ENCODE measurements at regions not wholly inside any gene's neighbourhood (a gene's known extent, or its start where the extent isn't known, plus 50 kb on each side); places are given as distances from the start of the nearest gene placed in this dataset.

DNA sequence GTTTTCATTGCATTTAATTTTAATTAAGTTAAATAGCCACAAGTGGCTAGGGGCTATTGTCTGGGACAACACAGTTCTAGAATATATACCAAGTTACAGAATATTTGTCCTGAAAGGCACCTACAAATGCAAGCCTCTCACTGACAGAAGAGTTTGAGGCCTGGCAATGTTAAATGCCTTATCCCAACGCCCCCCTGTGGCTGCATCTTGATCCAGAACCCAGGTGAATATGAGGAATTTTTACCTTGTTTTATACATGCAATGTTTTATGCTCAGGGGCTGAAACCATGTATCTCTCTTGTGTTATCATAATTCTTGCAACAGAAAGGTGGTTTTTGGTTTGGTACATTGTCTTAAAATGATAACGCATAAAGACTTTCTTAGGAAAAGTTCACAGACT lies 71.8 kb upstream of the SEC11C start:
- intact Hi-C loops (cut with DNase I; ENCODE audit: low total_unique reads) = no loop called here
- WGBS, 2 donors = 65 to 67% methylated on average over 2 of the region's 2 CpGs
- no peak overlapping the region for H3K4me3 ChIP-seq (ENCODE audit: low read depth, poor library complexity, severe bottlenecking)
- DNase-seq (ENCODE audit: low spot score in 2 of 2) = no peak
- TF ChIP-seq, protein P1, sequence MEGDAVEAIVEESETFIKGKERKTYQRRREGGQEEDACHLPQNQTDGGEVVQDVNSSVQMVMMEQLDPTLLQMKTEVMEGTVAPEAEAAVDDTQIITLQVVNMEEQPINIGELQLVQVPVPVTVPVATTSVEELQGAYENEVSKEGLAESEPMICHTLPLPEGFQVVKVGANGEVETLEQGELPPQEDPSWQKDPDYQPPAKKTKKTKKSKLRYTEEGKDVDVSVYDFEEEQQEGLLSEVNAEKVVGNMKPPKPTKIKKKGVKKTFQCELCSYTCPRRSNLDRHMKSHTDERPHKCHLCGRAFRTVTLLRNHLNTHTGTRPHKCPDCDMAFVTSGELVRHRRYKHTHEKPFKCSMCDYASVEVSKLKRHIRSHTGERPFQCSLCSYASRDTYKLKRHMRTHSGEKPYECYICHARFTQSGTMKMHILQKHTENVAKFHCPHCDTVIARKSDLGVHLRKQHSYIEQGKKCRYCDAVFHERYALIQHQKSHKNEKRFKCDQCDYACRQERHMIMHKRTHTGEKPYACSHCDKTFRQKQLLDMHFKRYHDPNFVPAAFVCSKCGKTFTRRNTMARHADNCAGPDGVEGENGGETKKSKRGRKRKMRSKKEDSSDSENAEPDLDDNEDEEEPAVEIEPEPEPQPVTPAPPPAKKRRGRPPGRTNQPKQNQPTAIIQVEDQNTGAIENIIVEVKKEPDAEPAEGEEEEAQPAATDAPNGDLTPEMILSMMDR (IDR thresholded peaks at IDR 0.05) = no peak
- TF ChIP-seq POLR2A (IDR thresholded peaks at IDR 0.05) = no peak

DNA sequence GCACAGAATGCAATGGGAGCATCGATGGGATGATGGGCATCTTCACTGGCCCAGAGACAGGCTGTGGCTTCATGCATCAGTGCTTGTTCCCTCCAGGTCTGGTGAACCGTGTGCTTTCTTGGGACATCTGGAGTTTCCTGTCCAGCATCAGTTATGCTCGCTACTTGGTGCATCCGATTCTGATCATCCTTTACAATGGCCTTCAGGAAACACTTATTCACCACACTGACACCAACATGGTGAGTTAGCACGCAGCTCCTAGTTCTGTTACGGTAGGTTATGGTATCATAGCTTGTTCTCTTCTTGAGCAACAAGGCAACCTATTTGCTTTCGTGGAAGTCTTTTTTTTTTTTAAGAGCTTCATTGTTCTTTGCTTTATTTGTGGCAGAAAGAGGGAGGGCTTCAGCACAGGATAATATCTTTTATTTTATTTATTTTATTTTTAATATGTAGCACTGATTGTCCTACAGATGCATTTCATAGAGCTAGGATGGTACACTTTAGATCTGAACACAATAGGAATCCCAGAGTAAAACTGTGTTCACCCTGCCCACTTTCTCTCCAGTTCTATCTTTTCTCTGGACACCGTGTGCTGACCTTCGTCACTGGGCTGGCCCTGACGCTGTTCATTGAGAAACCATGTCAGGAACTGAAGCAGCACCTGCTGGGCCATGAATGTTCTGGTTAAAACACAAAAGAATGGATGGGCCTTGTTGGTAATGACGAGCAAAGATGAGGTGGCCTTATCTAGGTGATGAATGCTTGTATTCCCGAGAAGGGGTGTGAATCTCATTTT lies 71.2 kb upstream of the SEC11C start:
- DNase-seq (ENCODE audit: low spot score in 2 of 2) = no peak
- intact Hi-C loops (cut with DNase I; ENCODE audit: low total_unique reads) = no loop called here
- WGBS, 2 donors = 86 to 91% methylated on average over 12 of the region's 12 CpGs
- no peak overlapping the region for H3K4me3 ChIP-seq (ENCODE audit: low read depth, poor library complexity, severe bottlenecking)
- TF ChIP-seq POLR2A (IDR thresholded peaks at IDR 0.05) = no peak
- TF ChIP-seq, protein P1 (IDR thresholded peaks at IDR 0.05) = no peak

DNA sequence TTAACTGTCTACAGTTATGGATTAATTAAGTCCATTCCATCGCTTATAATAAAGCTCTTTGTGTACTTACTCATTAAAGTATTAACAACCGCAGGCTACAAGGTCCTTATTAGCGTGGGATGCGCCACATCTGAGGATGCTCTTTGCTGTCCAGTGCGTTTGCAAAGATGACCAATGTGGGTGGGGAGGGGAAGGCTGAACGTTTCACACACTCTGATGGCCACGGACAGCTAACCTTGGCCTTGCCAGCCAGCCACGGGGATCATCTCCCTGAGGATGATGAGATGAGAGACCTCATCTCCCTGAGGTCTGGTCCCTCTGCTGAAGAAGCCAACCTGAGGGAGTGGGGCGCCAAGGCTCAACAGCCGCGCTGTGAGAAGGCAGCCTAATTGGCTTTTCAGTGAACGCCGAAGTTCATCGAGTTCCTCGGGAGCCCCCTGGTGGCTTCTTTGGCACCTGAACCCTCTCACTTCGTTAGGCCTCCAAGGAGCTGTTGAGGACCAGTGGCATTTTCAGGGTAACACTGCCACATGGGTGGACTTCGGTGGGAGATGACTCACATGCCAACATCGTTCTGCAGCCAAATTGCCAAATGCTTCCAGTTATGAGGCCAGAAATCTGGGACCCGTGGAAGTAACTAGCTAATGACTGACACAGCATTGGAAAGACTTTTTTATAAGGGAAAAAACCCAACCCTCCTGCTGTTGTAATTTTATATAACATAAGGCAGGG lies 69.3 kb upstream of the SEC11C start:
- peak; percentile 81 to 97 for DNase-seq (ENCODE audit: low spot score in 2 of 2)
- no peak for TF ChIP-seq POLR2A (IDR thresholded peaks at IDR 0.05)
- TF ChIP-seq, protein P1 (IDR thresholded peaks at IDR 0.05) = peak in 1 of 3 donors; percentile 44
- intact Hi-C loops (cut with DNase I; ENCODE audit: low total_unique reads) = no loop called here
- no peak overlapping the region for H3K4me3 ChIP-seq (ENCODE audit: low read depth, poor library complexity, severe bottlenecking)
- 28 to 31% methylated on average over 19 of the region's 19 CpGs for WGBS, 2 donors

DNA sequence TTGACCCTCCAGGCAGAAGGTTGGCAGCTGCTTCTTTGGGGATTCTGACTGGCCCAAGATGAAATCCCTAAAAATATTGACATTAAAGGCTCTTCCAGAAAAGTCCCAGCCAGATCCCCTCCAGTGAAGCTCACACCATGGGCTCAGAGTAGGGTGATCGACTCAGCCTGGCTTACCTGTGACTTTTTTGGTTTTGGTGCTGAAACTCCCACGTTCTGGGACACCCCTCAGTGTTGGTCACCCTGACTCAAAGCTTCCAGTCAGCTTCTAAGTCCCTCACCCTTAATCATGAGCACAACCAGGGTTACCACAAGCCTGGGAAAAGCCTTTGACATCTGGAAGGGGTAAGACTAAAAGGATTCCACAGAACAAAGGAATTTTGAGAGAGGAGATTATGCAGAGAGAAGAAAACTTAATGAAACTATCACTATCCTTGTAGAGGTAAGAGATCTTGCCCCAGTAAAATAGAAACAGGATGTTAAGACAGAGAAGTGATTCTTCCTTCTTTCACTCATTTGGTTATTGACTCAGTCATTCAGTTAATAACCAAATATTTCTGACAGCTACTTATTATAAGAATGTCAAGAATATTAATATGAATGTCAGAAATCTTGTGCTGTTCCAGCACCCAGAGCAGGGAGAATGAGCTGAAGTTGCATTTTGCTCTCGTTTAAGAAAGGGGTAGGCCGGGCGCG lies 66.8 kb upstream of the SEC11C start:
- 97 to 98% methylated on average over 6 of the region's 6 CpGs for WGBS, 2 donors
- no peak for TF ChIP-seq POLR2A (IDR thresholded peaks at IDR 0.05)
- TF ChIP-seq, protein P1 (IDR thresholded peaks at IDR 0.05) = no peak
- intact Hi-C loops (cut with DNase I; ENCODE audit: low total_unique reads) = no loop called here
- H3K4me3 ChIP-seq (ENCODE audit: low read depth, poor library complexity, severe bottlenecking) = no peak overlapping the region
- no peak for DNase-seq (ENCODE audit: low spot score in 2 of 2)

DNA sequence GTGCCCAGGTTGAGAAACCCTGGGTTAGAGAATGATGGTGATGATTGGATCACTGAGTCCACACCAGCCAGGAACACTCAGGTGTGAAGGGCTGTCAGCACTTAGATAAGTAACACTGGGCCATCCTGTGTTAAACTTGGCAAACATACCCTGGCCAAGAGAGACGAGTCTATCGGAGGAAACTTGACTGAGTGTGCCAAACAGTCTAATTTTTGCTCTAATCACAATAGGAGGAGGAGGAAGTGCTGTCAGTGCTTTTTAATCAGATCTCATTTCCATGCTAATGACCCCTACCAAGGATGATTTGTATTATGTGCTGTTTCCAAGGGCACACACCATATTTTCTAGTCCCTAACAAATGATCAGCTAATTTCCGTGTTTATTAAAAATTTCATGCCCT lies 63.8 kb upstream of the SEC11C start:
- no peak overlapping the region for H3K4me3 ChIP-seq (ENCODE audit: low read depth, poor library complexity, severe bottlenecking)
- TF ChIP-seq POLR2A (IDR thresholded peaks at IDR 0.05) = no peak
- TF ChIP-seq, protein P1 (IDR thresholded peaks at IDR 0.05) = no peak
- DNase-seq (ENCODE audit: low spot score in 2 of 2) = no peak
- intact Hi-C loops (cut with DNase I; ENCODE audit: low total_unique reads) = no loop called here
- 42 to 47% methylated on average over 3 of the region's 3 CpGs for WGBS, 2 donors
